ENCODE measurements at regions not wholly inside any gene's neighbourhood (a gene's known extent, or its start where the extent isn't known, plus 50 kb on each side); places are given as distances from the start of the nearest gene placed in this dataset.

GRCh38 chr4:188228279-188228678 is 89.0 kb downstream of the TRIML1 start (continued):
- TF ChIP-seq, protein P1, sequence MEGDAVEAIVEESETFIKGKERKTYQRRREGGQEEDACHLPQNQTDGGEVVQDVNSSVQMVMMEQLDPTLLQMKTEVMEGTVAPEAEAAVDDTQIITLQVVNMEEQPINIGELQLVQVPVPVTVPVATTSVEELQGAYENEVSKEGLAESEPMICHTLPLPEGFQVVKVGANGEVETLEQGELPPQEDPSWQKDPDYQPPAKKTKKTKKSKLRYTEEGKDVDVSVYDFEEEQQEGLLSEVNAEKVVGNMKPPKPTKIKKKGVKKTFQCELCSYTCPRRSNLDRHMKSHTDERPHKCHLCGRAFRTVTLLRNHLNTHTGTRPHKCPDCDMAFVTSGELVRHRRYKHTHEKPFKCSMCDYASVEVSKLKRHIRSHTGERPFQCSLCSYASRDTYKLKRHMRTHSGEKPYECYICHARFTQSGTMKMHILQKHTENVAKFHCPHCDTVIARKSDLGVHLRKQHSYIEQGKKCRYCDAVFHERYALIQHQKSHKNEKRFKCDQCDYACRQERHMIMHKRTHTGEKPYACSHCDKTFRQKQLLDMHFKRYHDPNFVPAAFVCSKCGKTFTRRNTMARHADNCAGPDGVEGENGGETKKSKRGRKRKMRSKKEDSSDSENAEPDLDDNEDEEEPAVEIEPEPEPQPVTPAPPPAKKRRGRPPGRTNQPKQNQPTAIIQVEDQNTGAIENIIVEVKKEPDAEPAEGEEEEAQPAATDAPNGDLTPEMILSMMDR (IDR thresholded peaks at IDR 0.05 in 2 of 3, conservative IDR thresholded peaks at IDR 0.05 in 1 of 3; ENCODE audit: borderline replicate concordance in 1 of 3, insufficient read depth in 1 of 3, low read depth in 2 of 3, low read length in 2 of 3): no peak
- no peak for TF ChIP-seq EZH2 (IDR thresholded peaks at IDR 0.05)

GRCh38 chr4:188232428-188232827 is 93.2 kb downstream of the TRIML1 start:
- Histone ChIP-seq H3K4me1 (ENCODE audit: control insufficient read depth in 1 of 2, insufficient read depth in 2 of 2, low read length in 2 of 2) (no peaks in the 10 kb centered on the region), H3K27me3 (ENCODE audit: insufficient read depth, low read length) (no peaks in the 10 kb centered on the region), H3K36me3 (ENCODE audit: control insufficient read depth in 1 of 2, insufficient read depth in 2 of 2, low read length in 2 of 2) (no peaks in the 10 kb centered on the region), H3K4me2 (ENCODE audit: low read length) (no peak overlapping the region), H4K20me1 (ENCODE audit: insufficient read depth) (no peaks in the 10 kb centered on the region), H3K4me3 (replicated peaks in 1 of 2; ENCODE audit: low read depth in 1 of 2, low read length in 2 of 2) (no peak overlapping the region), H2AFZ (ENCODE audit: low read depth, low read length, poor library complexity, severe bottlenecking) (no peak overlapping the region), H3K27ac (ENCODE audit: low read depth, low read length) (no peak overlapping the region), H3K9me3 (ENCODE audit: control insufficient read depth in 1 of 2, insufficient read depth in 1 of 2, low read depth in 1 of 2, low read length in 2 of 2) (no peaks in the 10 kb centered on the region), H3K9me2 (ENCODE audit: insufficient read depth) (no peaks in the 10 kb centered on the region), H3K9ac (ENCODE audit: low read length) (no peak overlapping the region), H3K79me2 (ENCODE audit: insufficient read depth, low read length) (no peaks in the 10 kb centered on the region)
- BruUV-seq (replicated peaks): no TSS peak
- intact Hi-C loops (cut with micrococcal nuclease): no loop called here
- TF ChIP-seq SIN3A (IDR thresholded peaks at IDR 0.05; ENCODE audit: low read depth): no peak
- no peak for TF ChIP-seq SP1 (IDR thresholded peaks at IDR 0.05; ENCODE audit: low read depth)
- TF ChIP-seq CBX3 (IDR thresholded peaks at IDR 0.05; ENCODE audit: low read depth): no peak
- TF ChIP-seq MAX (IDR thresholded peaks at IDR 0.05): no peak
- no peak for TF ChIP-seq CEBPB (IDR thresholded peaks at IDR 0.05; ENCODE audit: low read depth)
- no peak for TF ChIP-seq EZH2 (IDR thresholded peaks at IDR 0.05)
- TF ChIP-seq JUND (IDR thresholded peaks at IDR 0.05): no peak
- TF ChIP-seq ZFX (IDR thresholded peaks at IDR 0.05): no peak
- no peak for TF ChIP-seq POLR2AphosphoS5 (IDR thresholded peaks at IDR 0.05; ENCODE audit: low read depth, low read length)
- TF ChIP-seq, protein P1 (IDR thresholded peaks at IDR 0.05 in 2 of 3, conservative IDR thresholded peaks at IDR 0.05 in 1 of 3; ENCODE audit: borderline replicate concordance in 1 of 3, insufficient read depth in 1 of 3, low read depth in 2 of 3, low read length in 2 of 3): no peak
- TF ChIP-seq SRF (IDR thresholded peaks at IDR 0.05; ENCODE audit: low read depth): no peak
- TF ChIP-seq YY1 (IDR thresholded peaks at IDR 0.05; ENCODE audit: extremely low read depth, insufficient replicate concordance, low read depth, low read length): no peak
- CTCF ChIA-PET: no interaction called here
- ATAC-seq (no peak), DNase-seq (ENCODE audit: low read depth, low spot score) (no peak)
- RAD21 ChIA-PET (ENCODE audit: low non-redundant PET in 1 of 2, low total read pairs in 2 of 2, uncharacterized antibody in 2 of 2, unreplicated experiment in 2 of 2): interaction anchor here in 1 of 2 experiments (0.7 kb wide), 1 partner anchor 38 kb away, joined by 3 read pairs; no protein-coding TSS in a partner anchor
- POLR2A ChIA-PET: no interaction called here
